SK-N-SH (cell line): ENCODE measurements at regions not wholly inside any gene's neighbourhood (a gene's known extent, or its start where the extent isn't known, plus 50 kb on each side); places are given as distances from the start of the nearest gene placed in this dataset.

Experiments used
- CTCF ChIP-seq: fragments of 200-600 bp; sonication (generic); IDR thresholded peaks from 2 replicates; pipeline ENCODE4 v1.6.1; 2017; ENCODE audit warnings: antibody characterized with exemption, mild to moderate bottlenecking, moderate library complexity
- EP300 ChIP-seq, 2 experiments: IDR thresholded peaks; 2 replicates each; pipeline versions ENCODE4 v1.4.0 to v1.6.1; 2012; ENCODE audit warnings: borderline replicate concordance in 1 of 2, low read depth in 1 of 2, low read length in 1 of 2
- MAX ChIP-seq: IDR thresholded peaks from 2 replicates; pipeline ENCODE4 v1.4.0; 2012; ENCODE audit warnings: low read depth
- MEF2A ChIP-seq: IDR thresholded peaks from 2 replicates; pipeline ENCODE4 v1.4.0; 2012; ENCODE audit warnings: low read depth, borderline replicate concordance
- POLR2AphosphoS5 ChIP-seq: IDR thresholded peaks from 2 replicates; pipeline ENCODE4 v1.6.1; 2012; ENCODE audit warnings: low read depth, low read length
- RCOR1 ChIP-seq: fragments of 150-350 bp; IDR thresholded peaks from 2 replicates; pipeline ENCODE4 v1.6.1; 2017; ENCODE audit warnings: antibody characterized with exemption, low read length
- RFX5 ChIP-seq: IDR thresholded peaks from 2 replicates; pipeline ENCODE4 v1.6.1; 2012; ENCODE audit warnings: mild to moderate bottlenecking, improper control_type of control experiment, low read length
- USF2 ChIP-seq: fragments of 150-350 bp; IDR thresholded peaks from 2 replicates; pipeline ENCODE4 v1.6.1; 2017; ENCODE audit warnings: antibody characterized with exemption, low read length, low read depth, borderline replicate concordance
- TF ChIP-seq, protein P1 (sequence below): IDR thresholded peaks from 2 replicates; pipeline ENCODE4 v1.6.1; 2012; ENCODE audit warnings: mild to moderate bottlenecking, low read depth, low read length, moderate library complexity
- TF ChIP-seq, protein P2 (sequence below): IDR thresholded peaks from 2 replicates; pipeline ENCODE4 v1.4.0; 2012; ENCODE audit warnings: low read depth, borderline replicate concordance

DNA sequence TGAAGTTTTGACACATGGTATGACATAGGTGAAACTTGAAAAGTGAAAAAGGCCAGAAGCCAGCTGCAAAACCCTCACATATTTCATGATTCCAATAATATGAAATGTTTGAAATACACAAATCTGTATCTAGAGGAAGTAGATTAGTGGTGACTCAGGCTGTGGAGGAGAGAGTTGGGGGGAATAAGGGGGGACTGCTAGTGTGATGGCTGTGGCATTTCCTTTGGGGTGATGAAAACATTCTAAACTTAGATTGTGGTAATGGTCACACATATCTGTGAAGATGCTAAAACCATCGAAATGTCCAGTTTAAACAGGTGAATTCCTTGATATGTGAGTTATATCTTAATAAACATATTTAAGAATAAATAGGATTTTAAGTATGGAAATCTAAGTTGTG is 343.5 kb upstream of the SFRP2 start:
- TF ChIP-seq RFX5 (no peak), CTCF (no peak), USF2 (no peak), RCOR1 (no peak), EP300 (IDR thresholded peaks at IDR 0.05; ENCODE audit: borderline replicate concordance in 1 of 2, low read depth in 1 of 2, low read length in 1 of 2) (no peak), MEF2A (no peak), POLR2AphosphoS5 (no peak), MAX (no peak)
- TF ChIP-seq, protein P1, sequence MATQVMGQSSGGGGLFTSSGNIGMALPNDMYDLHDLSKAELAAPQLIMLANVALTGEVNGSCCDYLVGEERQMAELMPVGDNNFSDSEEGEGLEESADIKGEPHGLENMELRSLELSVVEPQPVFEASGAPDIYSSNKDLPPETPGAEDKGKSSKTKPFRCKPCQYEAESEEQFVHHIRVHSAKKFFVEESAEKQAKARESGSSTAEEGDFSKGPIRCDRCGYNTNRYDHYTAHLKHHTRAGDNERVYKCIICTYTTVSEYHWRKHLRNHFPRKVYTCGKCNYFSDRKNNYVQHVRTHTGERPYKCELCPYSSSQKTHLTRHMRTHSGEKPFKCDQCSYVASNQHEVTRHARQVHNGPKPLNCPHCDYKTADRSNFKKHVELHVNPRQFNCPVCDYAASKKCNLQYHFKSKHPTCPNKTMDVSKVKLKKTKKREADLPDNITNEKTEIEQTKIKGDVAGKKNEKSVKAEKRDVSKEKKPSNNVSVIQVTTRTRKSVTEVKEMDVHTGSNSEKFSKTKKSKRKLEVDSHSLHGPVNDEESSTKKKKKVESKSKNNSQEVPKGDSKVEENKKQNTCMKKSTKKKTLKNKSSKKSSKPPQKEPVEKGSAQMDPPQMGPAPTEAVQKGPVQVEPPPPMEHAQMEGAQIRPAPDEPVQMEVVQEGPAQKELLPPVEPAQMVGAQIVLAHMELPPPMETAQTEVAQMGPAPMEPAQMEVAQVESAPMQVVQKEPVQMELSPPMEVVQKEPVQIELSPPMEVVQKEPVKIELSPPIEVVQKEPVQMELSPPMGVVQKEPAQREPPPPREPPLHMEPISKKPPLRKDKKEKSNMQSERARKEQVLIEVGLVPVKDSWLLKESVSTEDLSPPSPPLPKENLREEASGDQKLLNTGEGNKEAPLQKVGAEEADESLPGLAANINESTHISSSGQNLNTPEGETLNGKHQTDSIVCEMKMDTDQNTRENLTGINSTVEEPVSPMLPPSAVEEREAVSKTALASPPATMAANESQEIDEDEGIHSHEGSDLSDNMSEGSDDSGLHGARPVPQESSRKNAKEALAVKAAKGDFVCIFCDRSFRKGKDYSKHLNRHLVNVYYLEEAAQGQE: no peak
- TF ChIP-seq, protein P2, sequence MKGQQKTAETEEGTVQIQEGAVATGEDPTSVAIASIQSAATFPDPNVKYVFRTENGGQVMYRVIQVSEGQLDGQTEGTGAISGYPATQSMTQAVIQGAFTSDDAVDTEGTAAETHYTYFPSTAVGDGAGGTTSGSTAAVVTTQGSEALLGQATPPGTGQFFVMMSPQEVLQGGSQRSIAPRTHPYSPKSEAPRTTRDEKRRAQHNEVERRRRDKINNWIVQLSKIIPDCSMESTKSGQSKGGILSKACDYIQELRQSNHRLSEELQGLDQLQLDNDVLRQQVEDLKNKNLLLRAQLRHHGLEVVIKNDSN: no peak
